GM21786 (cell line): ENCODE measurements at regions not wholly inside any gene's neighbourhood (a gene's known extent, or its start where the extent isn't known, plus 50 kb on each side); places are given as distances from the start of the nearest gene placed in this dataset.

Source experiments
- ATAC-seq: cut with Tn5 transposase; IDR thresholded peaks from one replicate; pipeline ENCODE4 v1.9.1; 2021; ENCODE audit not compliant: unreplicated experiment

- ATAC-seq: no peak
Measured at GRCh38 chr3:27593173-27593572, 109.0 kb upstream of the SLC4A7 start.

- ATAC-seq: no peak
Measured at GRCh38 chr3:27591312-27592210, 107.4 kb upstream of the SLC4A7 start.

GRCh38 chr3:27590437-27591298 lies 106.5 kb upstream of the SLC4A7 start:
- ATAC-seq: no peak

- no peak for ATAC-seq
Measured at GRCh38 chr3:27589795-27590194, 105.6 kb upstream of the SLC4A7 start.

- ATAC-seq: no peak
Measured at GRCh38 chr3:27585429-27585828, 101.2 kb upstream of the SLC4A7 start.

- no peak for ATAC-seq
Measured at GRCh38 chr3:27584874-27585273, 100.7 kb upstream of the SLC4A7 start.

- no peak for ATAC-seq
Measured at GRCh38 chr3:27581852-27582251, 97.7 kb upstream of the SLC4A7 start.

GRCh38 chr3:27578032-27578431 lies 93.8 kb upstream of the SLC4A7 start:
- no peak for ATAC-seq

GRCh38 chr3:27577504-27577903 lies 93.3 kb upstream of the SLC4A7 start:
- no peak for ATAC-seq

- no peak for ATAC-seq
Measured at GRCh38 chr3:27576171-27576570, 92.0 kb upstream of the SLC4A7 start.

- no peak for ATAC-seq
Measured at GRCh38 chr3:27575499-27575898, 91.3 kb upstream of the SLC4A7 start.

GRCh38 chr3:27574438-27574795 lies 90.2 kb upstream of the SLC4A7 start:
- no peak for ATAC-seq

- ATAC-seq: no peak
Measured at GRCh38 chr3:27573780-27574437, 89.7 kb upstream of the SLC4A7 start.

- no peak for ATAC-seq
Measured at GRCh38 chr3:27573138-27573537, 89.0 kb upstream of the SLC4A7 start.

GRCh38 chr3:27571345-27571744 lies 87.2 kb upstream of the SLC4A7 start:
- no peak for ATAC-seq

GRCh38 chr3:27570421-27571106 lies 86.4 kb upstream of the SLC4A7 start:
- no peak for ATAC-seq

- ATAC-seq: no peak
Measured at GRCh38 chr3:27568393-27568792, 84.2 kb upstream of the SLC4A7 start.

- ATAC-seq: no peak
Measured at GRCh38 chr3:27567251-27567650, 83.1 kb upstream of the SLC4A7 start.

- ATAC-seq: no peak
Measured at GRCh38 chr3:27565201-27565852, 81.1 kb upstream of the SLC4A7 start.

- ATAC-seq: no peak
Measured at GRCh38 chr3:27561576-27561975, 77.4 kb upstream of the SLC4A7 start.
